Kidney (tissue), 13 donors: ENCODE measurements at regions not wholly inside any gene's neighbourhood (a gene's known extent, or its start where the extent isn't known, plus 50 kb on each side); places are given as distances from the start of the nearest gene placed in this dataset.

Source experiments
- DNase-seq, 5 donors: peaks; one replicate each; pipeline ENCODE4 v3.0.0-alpha.2; 2013 to 2020
- FAIRE-seq: peaks from 2 replicates; lab custom pipeline; 2012; peaks lifted over from hg19 to GRCh38; lab: Jason Lieb, UNC
- H3K27ac ChIP-seq, 2 donors: one replicate each; pipeline ENCODE4 v1.7.0; 2013; ENCODE audit warnings: low read depth in 2 of 2, low read length in 2 of 2, inconsistent platforms in 1 of 2
- H3K27me3 ChIP-seq: one replicate; pipeline ENCODE4 v1.7.1; 2013; ENCODE audit warnings: low read length, inconsistent platforms; ENCODE audit not compliant: control insufficient read depth, insufficient read depth
- H3K36me3 ChIP-seq, 3 donors: one replicate each; pipeline versions ENCODE4 v1.7.0 to v1.7.1; 2013; ENCODE audit warnings: low read length in 3 of 3, control low read depth in 1 of 3, inconsistent platforms in 1 of 3; ENCODE audit not compliant: insufficient read depth in 3 of 3, control insufficient read depth in 2 of 3
- H3K4me1 ChIP-seq, 3 donors: one replicate each; pipeline versions ENCODE4 v1.7.0 to v1.7.1; 2013; ENCODE audit warnings: low read length in 3 of 3, inconsistent platforms in 1 of 3, low read depth in 1 of 3; ENCODE audit not compliant: control insufficient read depth in 2 of 3, insufficient read depth in 2 of 3
- H3K4me3 ChIP-seq, 3 donors: one replicate each; pipeline versions ENCODE4 v1.7.0 to v1.8.1; 2013; ENCODE audit warnings: low read length in 3 of 3, control low read depth in 1 of 3, inconsistent platforms in 1 of 3
- H3K9ac ChIP-seq, 3 donors: one replicate each; pipeline versions ENCODE4 v1.7.0 to v1.7.1; 2013; ENCODE audit warnings: low read length in 3 of 3, control low read depth in 1 of 3, inconsistent platforms in 1 of 3
- H3K9me3 ChIP-seq, 3 donors: one replicate each; pipeline versions ENCODE4 v1.7.0 to v1.7.1; 2013; ENCODE audit warnings: low read length in 3 of 3, control low read depth in 1 of 3, inconsistent platforms in 1 of 3; ENCODE audit not compliant: control insufficient read depth in 2 of 3, insufficient read depth in 1 of 3
- intact Hi-C: fragments of 100-400 bp; cut with DNase I; formaldehyde crosslinking; loops from one replicate; pipeline ENCODE4 v1.11.1; 2022
- TF ChIP-seq, protein P1 (sequence below): IDR thresholded peaks from 3 replicates; pipeline ENCODE4 v1.5.1; 2012; ENCODE audit warnings: mild to moderate bottlenecking, moderate library complexity, borderline replicate concordance; ENCODE audit not compliant: insufficient read depth; ENCODE audit errors: extremely low read depth
- donor health status: control.
- donor health status: control.
- donor health status: control.
- donor health status: control.
- donor health status: control.
- donor health status: DM: yes; HTN: yes; CAD: no.
- donor health status: Normal renal cell carcinoma (clear cell type).

- intact Hi-C loops: no loop called here
- TF ChIP-seq, protein P1, sequence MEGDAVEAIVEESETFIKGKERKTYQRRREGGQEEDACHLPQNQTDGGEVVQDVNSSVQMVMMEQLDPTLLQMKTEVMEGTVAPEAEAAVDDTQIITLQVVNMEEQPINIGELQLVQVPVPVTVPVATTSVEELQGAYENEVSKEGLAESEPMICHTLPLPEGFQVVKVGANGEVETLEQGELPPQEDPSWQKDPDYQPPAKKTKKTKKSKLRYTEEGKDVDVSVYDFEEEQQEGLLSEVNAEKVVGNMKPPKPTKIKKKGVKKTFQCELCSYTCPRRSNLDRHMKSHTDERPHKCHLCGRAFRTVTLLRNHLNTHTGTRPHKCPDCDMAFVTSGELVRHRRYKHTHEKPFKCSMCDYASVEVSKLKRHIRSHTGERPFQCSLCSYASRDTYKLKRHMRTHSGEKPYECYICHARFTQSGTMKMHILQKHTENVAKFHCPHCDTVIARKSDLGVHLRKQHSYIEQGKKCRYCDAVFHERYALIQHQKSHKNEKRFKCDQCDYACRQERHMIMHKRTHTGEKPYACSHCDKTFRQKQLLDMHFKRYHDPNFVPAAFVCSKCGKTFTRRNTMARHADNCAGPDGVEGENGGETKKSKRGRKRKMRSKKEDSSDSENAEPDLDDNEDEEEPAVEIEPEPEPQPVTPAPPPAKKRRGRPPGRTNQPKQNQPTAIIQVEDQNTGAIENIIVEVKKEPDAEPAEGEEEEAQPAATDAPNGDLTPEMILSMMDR: no peak
- H3K36me3 ChIP-seq: no peaks in the 10 kb centered on the region
Measured at GRCh38 chr13:94925263-94925662, 212.9 kb upstream of the SOX21 start.

GRCh38 chr13:94921181-94921580, 208.8 kb upstream of the SOX21 start:
- no peak overlapping the region for H3K4me3 ChIP-seq
- H3K27ac ChIP-seq: no peak overlapping the region
- FAIRE-seq (no peak), DNase-seq (no peak)
- H3K9ac ChIP-seq: no peak overlapping the region
- H3K9me3 ChIP-seq: no peaks in the 10 kb centered on the region
- no peaks in the 10 kb centered on the region for H3K4me1 ChIP-seq
- no peaks in the 10 kb centered on the region for H3K27me3 ChIP-seq
- intact Hi-C loops: no loop called here
- TF ChIP-seq, protein P1: no peak
- H3K36me3 ChIP-seq: no peaks in the 10 kb centered on the region

More at GRCh38 chr13:94925263-94925662, 212.9 kb upstream of the SOX21 start:
- H3K27ac ChIP-seq: no peak overlapping the region
- no peaks in the 10 kb centered on the region for H3K27me3 ChIP-seq
- H3K4me3 ChIP-seq: no peak overlapping the region
- FAIRE-seq: no peak
- DNase-seq: no peak
- no peaks in the 10 kb centered on the region for H3K9me3 ChIP-seq
- no peaks in the 10 kb centered on the region for H3K4me1 ChIP-seq
- H3K9ac ChIP-seq: no peak overlapping the region

DNA sequence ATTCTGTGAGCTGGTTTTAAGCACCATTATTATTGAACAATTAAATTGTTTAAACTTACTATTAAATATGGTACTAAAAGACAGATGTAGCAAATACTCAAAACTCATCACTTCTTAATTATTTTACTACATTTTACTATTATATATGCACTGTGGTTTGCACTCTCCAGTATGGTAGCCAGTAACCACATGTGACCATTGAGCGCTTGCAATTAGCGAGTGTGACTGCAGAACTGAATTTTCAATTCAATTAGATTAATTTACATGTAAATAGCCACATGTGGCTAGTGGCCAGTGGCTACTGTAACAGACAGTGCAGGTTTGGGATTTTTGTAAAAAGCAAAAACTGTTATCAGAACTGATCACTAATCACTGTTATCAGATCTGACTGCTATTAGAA, 208.2 kb upstream of the SOX21 start:
- Histone ChIP-seq H3K9ac (no peak overlapping the region), H3K36me3 (no peaks in the 10 kb centered on the region), H3K9me3 (no peaks in the 10 kb centered on the region), H3K27ac (no peak overlapping the region), H3K4me3 (no peak overlapping the region), H3K27me3 (no peaks in the 10 kb centered on the region), H3K4me1 (no peaks in the 10 kb centered on the region)
- FAIRE-seq (no peak), DNase-seq (no peak)
- TF ChIP-seq, protein P1: no peak
- intact Hi-C loops: no loop called here

GRCh38 chr13:94917824-94918223, 205.5 kb upstream of the SOX21 start:
- H3K4me1 ChIP-seq: no peaks in the 10 kb centered on the region
- TF ChIP-seq, protein P1: no peak
- intact Hi-C loops: no loop called here
- no peaks in the 10 kb centered on the region for H3K36me3 ChIP-seq
- H3K9ac ChIP-seq: no peak overlapping the region
- no peaks in the 10 kb centered on the region for H3K9me3 ChIP-seq
- FAIRE-seq (no peak), DNase-seq (peak in 3 of 5 donors; percentile 31 to 38 (median 37))
- no peak overlapping the region for H3K27ac ChIP-seq
- H3K27me3 ChIP-seq: no peaks in the 10 kb centered on the region
- H3K4me3 ChIP-seq: no peak overlapping the region
